GM19452 (cell line): ENCODE measurements at regions not wholly inside any gene's neighbourhood (a gene's known extent, or its start where the extent isn't known, plus 50 kb on each side); places are given as distances from the start of the nearest gene placed in this dataset.

ENCODE experiments used
- ATAC-seq: cut with Tn5 transposase; IDR thresholded peaks from one replicate; pipeline ENCODE4 v1.9.1; 2021; ENCODE audit not compliant: unreplicated experiment

GRCh38 chr2:20539776-20540586, 93.1 kb downstream of the RHOB start:
- no peak for ATAC-seq

- ATAC-seq: no peak
Observed at GRCh38 chr2:20540587-20541293, 93.9 kb downstream of the RHOB start.

GRCh38 chr2:20541294-20541640, 94.4 kb downstream of the RHOB start:
- ATAC-seq: no peak

- no peak for ATAC-seq
Observed at GRCh38 chr2:20541651-20542050, 94.8 kb downstream of the RHOB start.

- ATAC-seq: no peak
Observed at GRCh38 chr2:20542269-20542668, 95.4 kb downstream of the RHOB start.

- ATAC-seq: no peak
Observed at GRCh38 chr2:20542746-20543468, 96.0 kb downstream of the RHOB start.

- ATAC-seq: no peak
Observed at GRCh38 chr2:20543469-20544152, 96.7 kb downstream of the RHOB start.

GRCh38 chr2:20544153-20544747, 97.4 kb downstream of the RHOB start:
- ATAC-seq: no peak

GRCh38 chr2:20549144-20549543, 101.8 kb downstream of the HS1BP3 start:
- ATAC-seq: no peak

- ATAC-seq: no peak
Observed at GRCh38 chr2:20549691-20550348, 101.1 kb downstream of the HS1BP3 start.

GRCh38 chr2:20551260-20551944, 99.5 kb downstream of the HS1BP3 start:
- ATAC-seq: no peak

GRCh38 chr2:20551945-20552328, 99.0 kb downstream of the HS1BP3 start:
- peak; percentile 56 for ATAC-seq

- ATAC-seq: no peak
Observed at GRCh38 chr2:20552847-20553246, 98.1 kb downstream of the HS1BP3 start.

GRCh38 chr2:20553580-20553979, 97.3 kb downstream of the HS1BP3 start:
- no peak for ATAC-seq

- no peak for ATAC-seq
Observed at GRCh38 chr2:20555954-20556353, 94.9 kb downstream of the HS1BP3 start.

- ATAC-seq: no peak
Observed at GRCh38 chr2:20556756-20557155, 94.1 kb downstream of the HS1BP3 start.

GRCh38 chr2:20557226-20557625, 93.7 kb downstream of the HS1BP3 start:
- ATAC-seq: no peak

- no peak for ATAC-seq
Observed at GRCh38 chr2:20557635-20558034, 93.3 kb downstream of the HS1BP3 start.

- no peak for ATAC-seq
Observed at GRCh38 chr2:20558391-20559150, 92.3 kb downstream of the HS1BP3 start.
